Testis (tissue), 2 donors: ENCODE measurements at regions not wholly inside any gene's neighbourhood (a gene's known extent, or its start where the extent isn't known, plus 50 kb on each side); places are given as distances from the start of the nearest gene placed in this dataset.

Experiments used
- CTCF ChIP-seq, 3 experiments: fragments of 450-650 bp in 2 of 3; fragments of 200-600 bp in 1 of 3; sonication (generic) in 1 of 3; IDR thresholded peaks; one replicate each; pipeline ENCODE4 v1.5.1; 2016 to 2019; ENCODE audit warnings: antibody characterized with exemption in 3 of 3, mild to moderate bottlenecking in 2 of 3, moderate library complexity in 1 of 3
- POLR2A ChIP-seq: fragments of 450-650 bp; IDR thresholded peaks from one replicate; pipeline ENCODE4 v1.6.1; 2017; ENCODE audit warnings: antibody characterized with exemption, mild to moderate bottlenecking, moderate library complexity

GRCh38 chr14:97723819-97724218 is 926.6 kb downstream of the VRK1 start:
- no peak for TF ChIP-seq CTCF (IDR thresholded peaks at IDR 0.05)
- TF ChIP-seq POLR2A: no peak
